ENCODE measurements at regions not wholly inside any gene's neighbourhood (a gene's known extent, or its start where the extent isn't known, plus 50 kb on each side); places are given as distances from the start of the nearest gene placed in this dataset.

GRCh38 chr18:27602092-27602491 is 417.0 kb upstream of the CHST9 start:
- Histone ChIP-seq H3K27me3 (ENCODE audit: insufficient read depth in 3 of 3, low read length in 2 of 3) (no peaks in the 10 kb centered on the region), H3K36me3 (ENCODE audit: insufficient read depth in 1 of 2, low read depth in 1 of 2) (no peaks in the 10 kb centered on the region), H3K9me3 (no peaks in the 10 kb centered on the region), H3K27ac (no peak overlapping the region), H3K4me1 (peaks cover 5% of the 10 kb centered on the region), H3K4me3 (no peak overlapping the region)
- no peak for TF ChIP-seq CTCF (IDR thresholded peaks at IDR 0.05)
- intact Hi-C loops (cut with DNase I): loop anchor here in 1 of 2 donors (10.0 kb wide), 1 partner anchor 153 kb away; no protein-coding TSS in a partner anchor
- WGBS, 3 donors: 95 to 100% (median 97%) methylated on average over 2 of the region's 2 CpGs
- ATAC-seq (no peak), DNase-seq (no peak)

- Histone ChIP-seq H3K27me3 (ENCODE audit: insufficient read depth in 3 of 3, low read length in 2 of 3) (no peaks in the 10 kb centered on the region), H3K4me1 (peaks cover 5% of the 10 kb centered on the region), H3K36me3 (ENCODE audit: insufficient read depth in 1 of 2, low read depth in 1 of 2) (no peaks in the 10 kb centered on the region), H3K9me3 (no peaks in the 10 kb centered on the region), H3K4me3 (no peak overlapping the region), H3K27ac (no peak overlapping the region)
- DNase-seq (no peak), ATAC-seq (no peak)
- intact Hi-C loops (cut with DNase I): loop anchor here in 1 of 2 donors (10.0 kb wide), 1 partner anchor 155 kb away; no protein-coding TSS in a partner anchor
- TF ChIP-seq CTCF (IDR thresholded peaks at IDR 0.05): no peak
These were observed 415.1 kb upstream of the CHST9 start for GRCh38 chr18:27600245-27600644.

- no peak overlapping the region for H3K4me3 ChIP-seq
- peaks cover 5% of the 10 kb centered on the region for H3K4me1 ChIP-seq
- ATAC-seq: peak; percentile 47 to 72 (median 62)
- TF ChIP-seq CTCF (IDR thresholded peaks at IDR 0.05): peak; percentile 83
- WGBS, 3 donors: 76 to 94% (median 91%) methylated on average over 1 of the region's 1 CpG
- H3K27me3 ChIP-seq (ENCODE audit: insufficient read depth in 3 of 3, low read length in 2 of 3): no peaks in the 10 kb centered on the region
- DNase-seq: peak; percentile 24 to 60
- no peaks in the 10 kb centered on the region for H3K9me3 ChIP-seq
- intact Hi-C loops (cut with DNase I): loop anchor here (2.0 to 5.0 kb wide), 2 partner anchors 235 to 582 kb away; no protein-coding TSS in a partner anchor
- no peaks in the 10 kb centered on the region for H3K36me3 ChIP-seq (ENCODE audit: insufficient read depth in 1 of 2, low read depth in 1 of 2)
- H3K27ac ChIP-seq: no peak overlapping the region
These were observed 414.2 kb upstream of the CHST9 start for GRCh38 chr18:27599202-27599829.

- peak overlapping the region; percentile 76 for H3K27ac ChIP-seq
- H3K36me3 ChIP-seq (ENCODE audit: insufficient read depth in 1 of 2, low read depth in 1 of 2): no peaks in the 10 kb centered on the region
- WGBS, 3 donors: 20 to 38% (median 33%) methylated on average over 5 of the region's 5 CpGs
These were observed 410.2 kb upstream of the CHST9 start for GRCh38 chr18:27595113-27595838.

More at GRCh38 chr18:27595113-27595838, 410.2 kb upstream of the CHST9 start:
- ATAC-seq: peak; percentile 55 to 83 (median 64)
- TF ChIP-seq CTCF (IDR thresholded peaks at IDR 0.05): no peak
- Histone ChIP-seq H3K9me3 (peaks cover 3% of the 10 kb centered on the region), H3K27me3 (ENCODE audit: insufficient read depth in 3 of 3, low read length in 2 of 3) (no peaks in the 10 kb centered on the region), H3K4me3 (peak overlapping the region; percentile 41), H3K4me1 (no peaks in the 10 kb centered on the region)
- intact Hi-C loops (cut with DNase I): loop anchor here in 1 of 2 donors (5.0 kb wide), 1 partner anchor 578 kb away; no protein-coding TSS in a partner anchor
- no peak for DNase-seq

All from psoas muscle (tissue), 7 donors.